ENCODE measurements at regions not wholly inside any gene's neighbourhood (a gene's known extent, or its start where the extent isn't known, plus 50 kb on each side); places are given as distances from the start of the nearest gene placed in this dataset.

DNA sequence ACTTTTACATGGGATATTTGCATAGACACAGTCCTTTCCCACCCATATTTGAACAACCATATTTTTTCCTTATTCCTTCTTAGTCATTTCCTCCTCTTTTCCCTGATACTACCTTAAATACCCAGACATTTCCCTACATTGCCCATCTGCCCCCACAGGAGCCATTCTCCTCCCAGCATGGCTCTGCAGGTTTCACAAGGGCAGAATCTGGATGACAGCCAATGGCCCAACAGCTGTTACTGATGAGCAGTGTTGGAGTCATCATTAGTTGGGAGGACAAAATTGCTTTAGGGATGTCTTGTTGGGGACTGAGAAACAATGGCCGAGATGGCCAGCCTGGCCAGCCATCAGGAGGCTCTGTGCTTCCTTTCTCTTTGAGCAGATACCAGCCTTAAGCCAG is 209.5 kb downstream of the KLF5 start:
- DNase-seq = no peak

DNA sequence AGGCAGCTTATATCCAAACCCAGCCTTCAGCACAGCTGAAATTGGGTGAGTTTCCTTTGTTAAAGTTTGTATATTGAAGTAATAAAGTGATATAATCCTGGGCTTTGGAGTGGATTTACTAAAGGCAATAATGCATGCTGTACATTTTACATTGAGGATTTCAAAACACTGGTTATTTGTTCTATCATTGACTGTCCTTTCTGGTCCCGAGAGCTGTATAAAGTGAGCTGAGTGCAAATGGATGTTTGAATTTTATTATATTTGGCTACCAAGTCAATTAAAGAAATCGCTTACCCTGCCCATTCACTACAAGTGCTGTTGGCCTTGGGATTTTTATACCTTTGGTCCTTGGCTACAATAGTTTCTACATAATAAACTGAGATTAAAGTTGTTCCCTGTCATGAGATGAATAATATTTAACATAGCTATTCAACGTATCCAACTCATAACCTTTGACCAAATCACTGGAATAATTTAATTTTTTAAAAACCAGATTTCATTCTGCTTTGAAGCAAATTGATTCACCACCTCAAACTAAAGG is 207.9 kb downstream of the KLF5 start:
- DNase-seq = no peak

DNA sequence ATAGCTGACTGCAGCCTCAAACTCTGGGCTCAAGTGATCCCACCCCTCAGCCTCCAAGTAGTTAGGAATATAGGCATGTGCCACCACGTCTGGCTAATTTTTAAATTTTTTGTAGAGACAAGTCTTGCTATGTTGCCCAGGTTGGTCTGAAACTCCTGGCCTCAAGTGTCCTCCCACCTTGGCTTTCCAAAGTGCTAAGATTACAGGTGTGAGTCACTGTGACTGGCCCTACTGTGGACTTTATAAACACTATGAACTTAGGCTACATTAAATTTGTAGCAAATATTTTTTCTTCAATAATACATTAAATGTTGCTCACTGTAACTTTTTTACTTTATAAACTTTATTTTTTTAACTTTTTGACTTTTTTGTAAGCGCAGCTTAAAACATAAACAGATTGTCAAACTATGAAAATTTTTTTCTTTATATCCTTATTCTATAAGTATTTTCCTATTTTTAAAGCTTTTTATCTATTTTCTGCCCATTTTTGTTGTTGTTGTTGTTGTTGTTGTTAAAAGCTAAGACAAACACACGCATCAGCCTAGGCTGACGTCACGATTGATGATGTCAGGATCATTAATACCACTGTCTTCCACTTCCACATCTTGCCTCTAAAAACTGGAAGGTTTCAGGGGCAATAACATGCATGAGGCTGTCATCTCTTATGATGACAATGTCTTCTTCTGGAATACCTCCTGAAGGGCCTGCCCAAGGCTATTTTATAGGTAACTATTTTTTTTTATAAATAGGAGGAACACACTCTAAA is 204.2 kb downstream of the KLF5 start:
- no peak for DNase-seq

DNA sequence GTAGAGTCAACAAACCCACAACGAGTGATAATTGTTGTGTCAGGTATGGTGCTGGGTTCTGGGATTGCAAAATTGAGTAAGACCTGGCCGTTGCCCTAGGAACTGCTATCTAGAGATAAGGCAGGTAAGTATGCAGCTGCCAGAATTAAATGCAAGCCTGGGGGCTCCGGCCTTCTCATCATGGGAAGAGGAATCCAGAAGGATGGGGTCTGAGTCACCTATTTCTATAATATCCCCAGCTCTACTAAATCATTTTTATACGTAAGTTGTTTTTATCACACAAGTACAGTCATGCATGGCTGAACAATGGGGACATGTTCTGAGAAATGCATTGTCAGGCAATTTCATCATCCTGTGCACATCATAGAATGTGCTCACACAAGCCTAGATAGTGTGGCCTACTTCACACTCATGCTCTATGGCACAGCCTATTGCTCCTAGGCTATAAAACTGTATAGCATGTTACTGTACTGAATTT is 203.0 kb downstream of the KLF5 start:
- DNase-seq = no peak

DNA sequence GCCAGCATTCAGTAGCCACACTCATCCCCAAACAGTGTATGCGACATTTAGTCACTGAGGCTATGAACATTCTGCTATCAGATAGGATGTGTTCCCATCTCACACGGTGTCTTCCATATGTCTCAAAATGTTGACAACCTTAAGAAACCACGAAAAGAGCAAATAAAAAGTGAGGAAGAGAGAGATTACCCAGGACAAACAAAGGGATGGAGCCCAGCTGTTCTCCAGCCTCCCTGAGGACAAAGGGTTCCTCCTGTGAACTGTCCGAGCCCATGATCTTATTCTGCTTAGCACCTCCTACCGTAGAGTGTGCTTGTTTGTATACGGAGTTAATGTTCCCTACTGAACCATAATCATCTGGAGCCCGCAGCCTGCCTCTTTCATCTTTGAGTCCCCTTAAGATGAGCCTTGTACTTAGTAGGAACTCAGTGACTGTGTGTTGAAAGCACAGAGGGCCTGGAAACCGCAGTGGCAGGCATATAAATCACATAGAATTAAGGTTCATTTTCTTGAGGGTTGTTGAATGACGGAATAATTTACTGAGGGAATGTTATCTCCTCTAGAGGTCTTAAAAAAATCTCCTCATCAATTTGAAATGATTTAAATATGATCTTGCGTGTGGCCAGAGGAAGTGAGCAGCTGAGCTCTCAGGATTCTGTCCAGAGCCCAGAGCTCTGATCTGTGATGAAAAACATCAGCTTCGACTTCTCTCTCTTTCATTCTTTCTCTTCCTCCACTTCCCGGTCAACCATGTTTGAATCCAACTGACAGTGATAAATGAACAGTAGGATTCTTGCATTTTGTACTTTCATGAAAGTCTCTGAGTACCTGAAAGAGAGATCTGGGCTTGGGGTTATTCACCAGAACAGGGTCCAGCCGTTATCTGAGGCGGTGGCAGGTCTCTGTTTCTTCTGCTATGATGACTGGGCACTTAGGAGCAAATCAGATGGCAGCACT is 200.5 kb downstream of the KLF5 start:
- DNase-seq = no peak

DNA sequence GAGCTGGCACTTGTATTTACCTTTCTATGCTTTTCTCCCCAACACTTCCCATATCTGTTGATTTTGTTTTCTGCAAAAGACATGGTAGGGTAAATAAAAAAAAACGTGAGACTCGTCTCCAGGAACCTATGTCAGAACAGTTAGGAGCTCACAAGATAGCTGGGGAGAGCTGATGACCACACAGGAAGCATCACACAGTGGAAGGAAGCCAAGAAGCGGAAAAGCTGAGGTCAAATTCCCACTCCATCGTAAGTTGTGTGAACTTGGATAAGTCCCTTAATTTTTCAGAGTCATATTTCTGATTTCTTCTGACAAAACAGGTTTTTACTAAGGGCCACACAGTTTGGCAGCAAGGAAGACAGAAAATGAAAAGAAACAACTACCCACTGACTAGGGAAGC is 199.6 kb downstream of the KLF5 start:
- DNase-seq = no peak

DNA sequence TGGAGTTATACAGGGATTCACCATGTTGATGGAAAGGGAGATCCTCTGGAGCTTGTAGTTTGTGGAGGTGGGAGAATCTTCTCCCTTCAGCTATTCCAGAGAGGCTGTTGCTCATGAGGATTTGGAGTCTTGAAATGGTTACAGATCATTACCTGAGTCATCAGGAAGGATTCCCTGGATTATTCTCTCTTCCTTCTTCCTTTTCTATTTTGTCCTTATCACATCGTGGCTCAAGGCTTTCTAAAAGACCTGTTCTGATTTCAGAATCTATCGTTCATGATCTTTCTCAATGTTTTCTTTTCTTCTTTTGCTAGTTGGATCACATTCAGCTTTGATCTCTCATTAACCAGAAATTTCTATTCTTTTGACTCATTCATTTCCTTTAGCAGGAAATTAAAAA is 196.0 kb downstream of the KLF5 start:
- DNase-seq = no peak

DNA sequence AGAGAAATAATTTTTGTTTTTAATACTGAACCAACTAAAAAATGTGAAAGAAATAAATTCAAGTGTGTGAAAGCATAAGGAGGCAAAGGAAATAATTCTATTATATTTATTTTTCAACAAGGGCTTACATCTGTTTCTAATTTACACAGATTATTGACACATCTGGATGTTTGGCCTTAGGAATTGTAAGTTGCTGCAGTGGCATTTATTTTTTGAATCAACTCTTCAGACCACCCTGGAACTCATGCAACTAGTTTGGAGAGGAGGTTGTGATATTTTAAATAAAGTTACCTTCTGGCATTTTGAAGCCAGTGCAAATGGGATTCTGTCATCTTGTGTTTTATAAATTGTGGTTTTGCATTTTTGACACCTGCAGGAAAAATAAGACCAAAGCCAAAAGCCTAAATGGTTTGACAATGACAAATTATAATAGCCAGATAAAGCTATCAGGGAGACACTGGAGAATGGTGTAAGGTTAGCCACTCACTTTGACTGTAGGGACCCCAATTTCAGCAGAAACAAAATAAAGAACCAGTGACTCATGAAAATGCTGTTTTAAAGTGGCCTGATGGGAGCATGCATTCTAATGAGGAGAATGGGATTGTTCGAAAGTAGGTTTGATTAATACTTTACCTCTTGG is 192.9 kb downstream of the KLF5 start:
- no peak for DNase-seq

DNA sequence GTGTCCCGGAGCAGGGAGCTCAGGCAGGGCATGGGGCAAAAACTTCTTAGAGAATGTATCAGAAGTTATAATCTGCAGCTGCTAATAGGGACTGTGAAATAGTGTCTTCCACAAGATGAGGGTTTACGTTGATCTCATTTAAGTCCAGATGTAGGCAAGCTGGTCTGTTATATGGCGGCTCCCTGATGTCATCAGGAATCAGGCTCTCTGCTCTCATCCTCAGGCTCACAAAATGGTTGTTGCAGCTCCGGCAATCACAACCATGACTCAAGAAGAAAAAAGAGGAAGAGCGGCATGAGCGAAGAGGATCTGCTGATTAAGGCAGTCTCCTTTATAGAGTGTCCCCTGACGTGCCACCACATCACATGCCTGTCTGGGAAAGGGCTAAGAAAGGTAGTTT is 191.3 kb downstream of the KLF5 start:
- DNase-seq = no peak

DNA sequence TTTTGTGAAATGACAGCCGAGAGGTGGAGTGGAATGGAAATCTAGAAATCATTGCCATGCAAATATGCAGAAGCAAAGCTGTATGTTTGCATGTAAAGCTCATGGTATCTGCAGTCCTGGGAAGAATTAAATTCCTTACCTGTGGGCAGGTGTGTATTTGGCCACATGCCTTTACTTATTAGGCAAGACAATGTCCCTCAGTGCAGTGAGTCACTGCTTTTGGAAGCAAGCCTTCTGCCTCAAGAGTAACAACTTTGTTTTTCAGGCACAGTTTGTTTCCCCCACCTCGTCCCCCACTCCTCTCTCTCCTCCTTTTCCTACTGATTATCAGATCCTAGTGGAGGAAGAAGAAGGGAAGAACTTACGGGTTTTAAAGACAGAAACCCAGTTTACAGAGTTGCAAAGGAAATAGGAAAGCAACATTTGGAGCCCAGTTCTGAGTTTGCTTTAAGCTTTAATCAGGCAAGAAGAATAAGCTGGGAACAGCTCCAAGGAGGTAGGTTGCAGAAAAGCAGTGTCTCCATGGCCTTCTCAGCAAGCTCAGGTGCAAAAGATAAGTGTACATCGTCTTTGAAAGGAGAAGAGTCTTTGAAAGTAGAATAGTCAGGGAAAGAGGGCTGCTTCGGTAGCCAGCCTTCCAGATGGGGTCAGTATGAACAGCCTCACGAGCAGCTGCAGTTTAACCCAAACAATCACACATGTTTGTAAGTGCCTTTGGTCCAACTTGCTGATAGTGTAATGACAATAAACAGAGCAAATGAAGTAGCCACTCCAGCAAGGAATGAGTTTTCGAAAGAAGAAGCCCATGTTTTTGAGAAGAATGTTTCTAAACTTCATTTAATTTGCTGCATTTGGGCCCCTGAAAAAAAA is 190.1 kb downstream of the KLF5 start:
- no peak for DNase-seq

DNA sequence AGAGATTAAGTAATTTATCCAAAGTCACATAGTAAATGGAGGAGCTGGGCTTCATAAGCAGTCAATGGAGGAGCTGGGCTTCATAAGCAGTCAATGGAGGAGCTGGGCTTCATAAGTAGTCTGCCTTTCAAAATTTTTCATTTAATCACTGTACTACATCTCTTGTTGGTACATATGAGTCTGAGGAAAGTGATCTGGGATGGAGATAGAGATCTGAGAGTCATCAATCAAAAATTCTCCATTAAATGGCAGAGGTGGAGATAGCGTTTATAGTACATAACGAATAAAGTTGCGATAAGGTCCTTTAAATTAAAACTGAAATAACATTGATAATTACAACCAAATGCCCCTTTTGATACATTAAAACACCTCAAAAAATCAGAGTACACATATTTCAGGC is 189.3 kb downstream of the KLF5 start:
- no peak for DNase-seq

DNA sequence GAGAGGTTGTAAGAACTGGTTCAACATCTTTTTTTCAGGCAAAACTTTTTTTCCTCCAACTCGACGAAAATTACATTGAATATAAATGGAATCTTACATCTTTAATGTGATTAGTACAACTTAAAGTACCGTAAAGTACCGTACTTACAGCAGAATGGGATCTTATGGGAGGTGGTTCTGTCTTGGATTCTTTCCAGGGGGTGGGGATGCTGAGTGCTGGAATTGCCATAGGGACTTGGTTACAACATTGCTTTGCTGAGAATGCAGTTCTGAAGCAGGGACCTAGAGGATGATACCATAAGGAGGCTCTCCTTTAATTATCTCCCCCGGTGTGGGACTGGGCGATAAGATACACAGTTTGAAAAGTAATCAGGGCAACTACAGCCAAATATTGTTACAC is 186.4 kb downstream of the KLF5 start:
- no peak for DNase-seq

DNA sequence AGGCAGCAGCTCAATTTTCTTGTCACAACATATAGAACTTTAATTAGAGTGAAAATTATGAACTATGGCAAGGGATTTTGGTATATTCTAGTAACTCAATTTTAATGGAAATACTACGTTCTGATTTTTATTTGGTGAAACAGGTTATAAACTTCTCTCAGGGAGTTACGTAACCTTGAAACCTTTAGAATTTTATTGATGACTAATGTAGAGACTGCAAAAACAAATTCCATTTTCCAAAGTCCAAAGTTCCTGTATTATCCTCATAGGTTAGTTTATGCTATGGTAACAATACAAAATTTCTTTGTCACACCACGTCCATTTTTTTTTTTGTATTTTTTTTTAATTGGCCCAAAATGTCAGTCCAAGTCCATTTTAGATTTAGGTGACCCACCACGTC is 185.7 kb downstream of the KLF5 start:
- DNase-seq = no peak

DNA sequence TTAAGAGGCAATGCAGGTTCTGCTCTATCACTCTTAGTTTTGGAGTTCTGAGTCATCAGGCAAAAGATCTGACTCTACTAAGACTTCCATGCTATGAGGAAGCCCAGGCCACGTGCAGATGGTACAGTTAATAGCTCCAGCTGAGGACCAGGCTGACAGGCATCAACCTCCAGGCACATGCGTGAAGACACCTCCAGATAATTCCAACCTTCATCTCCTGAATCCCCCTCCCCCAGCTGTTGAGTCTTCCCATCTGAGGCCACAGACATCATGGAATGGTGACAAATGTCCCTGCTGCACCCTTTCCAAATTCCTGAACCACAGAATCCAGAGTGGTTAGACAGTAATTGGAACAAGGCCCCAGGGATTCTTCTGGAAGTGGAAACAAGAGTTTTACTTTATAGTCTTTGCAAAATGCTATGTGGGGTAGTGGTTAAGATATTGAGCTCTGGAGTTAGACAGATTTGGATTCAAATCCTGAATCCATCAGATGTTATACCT is 183.8 kb downstream of the KLF5 start:
- no peak for DNase-seq

DNA sequence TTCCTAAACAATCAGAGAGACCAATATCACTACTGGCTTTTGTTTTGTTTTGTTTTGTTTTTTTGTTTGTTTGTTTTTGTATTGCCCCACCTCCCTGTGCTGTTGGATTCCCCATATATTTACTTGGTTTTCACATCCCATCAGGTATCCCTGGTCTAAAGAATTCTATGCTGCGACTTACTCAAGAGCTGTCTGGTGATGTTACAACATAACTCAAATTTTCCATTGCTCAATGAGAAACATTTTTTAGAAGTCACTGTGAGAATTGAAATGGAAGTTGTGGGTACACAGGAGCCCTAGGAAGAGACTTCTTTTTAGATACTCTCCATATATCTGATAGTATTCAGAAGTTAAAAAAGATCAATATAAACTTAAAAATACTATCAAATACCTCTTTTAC is 181.4 kb downstream of the KLF5 start:
- no peak for DNase-seq

DNA sequence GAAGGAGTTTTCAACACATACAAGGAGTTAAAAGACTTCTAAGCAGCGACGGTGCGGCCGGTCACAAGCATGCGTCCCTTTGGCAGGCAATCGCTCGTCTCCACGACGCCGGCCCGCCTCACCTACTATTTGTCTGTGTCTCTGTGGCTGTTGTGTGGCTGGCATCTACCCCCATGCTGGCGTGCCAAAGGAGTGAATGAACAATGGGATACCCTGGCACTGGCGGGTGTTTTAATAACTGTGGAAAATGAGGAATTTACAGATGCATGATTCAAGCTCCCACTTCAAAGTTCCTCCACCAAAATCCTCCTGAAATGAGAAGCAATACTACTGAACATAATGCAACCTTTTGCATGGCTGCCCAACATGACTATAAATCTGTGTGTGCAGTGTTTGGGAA is 176.6 kb downstream of the KLF5 start:
- DNase-seq = no peak

DNA sequence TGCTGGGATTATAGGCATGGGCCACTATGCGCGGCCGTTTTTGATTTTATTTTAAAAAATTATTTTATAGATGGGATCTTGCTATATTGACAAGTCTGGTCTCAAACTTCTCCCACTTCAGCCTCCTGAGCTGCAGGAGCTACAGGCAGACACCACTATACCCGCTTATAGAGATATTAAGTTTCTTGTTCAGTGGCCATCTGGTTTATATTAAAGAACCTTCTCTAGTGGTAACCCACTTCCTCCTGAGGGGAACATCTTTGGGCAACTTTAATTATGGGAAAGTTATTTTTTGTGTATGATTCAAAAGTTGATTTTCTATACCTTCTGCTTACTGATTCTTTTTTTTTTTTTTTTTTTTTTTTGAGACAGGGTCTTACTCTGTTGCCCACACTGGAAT is 172.7 kb downstream of the KLF5 start:
- peak; percentile 29 for DNase-seq

DNA sequence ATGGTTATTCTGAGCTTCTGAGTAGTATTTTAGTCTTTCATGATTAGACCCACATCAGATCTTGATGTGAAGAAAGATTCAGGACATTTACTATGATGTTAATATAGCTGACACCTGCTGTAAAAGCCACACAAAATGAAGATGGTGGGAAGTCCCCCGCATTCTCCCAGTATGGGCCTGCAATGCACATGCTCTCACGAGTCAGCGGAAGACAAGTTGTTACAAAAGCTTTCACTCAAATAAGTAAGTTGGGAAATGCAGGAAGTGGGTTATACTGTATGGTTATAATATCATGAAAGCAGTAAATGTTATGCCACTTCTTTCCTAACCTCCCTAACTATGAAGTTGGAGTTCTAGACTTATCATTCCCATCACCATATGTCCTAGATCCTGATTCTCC is 171.9 kb downstream of the KLF5 start:
- peak; percentile 97 for DNase-seq

DNA sequence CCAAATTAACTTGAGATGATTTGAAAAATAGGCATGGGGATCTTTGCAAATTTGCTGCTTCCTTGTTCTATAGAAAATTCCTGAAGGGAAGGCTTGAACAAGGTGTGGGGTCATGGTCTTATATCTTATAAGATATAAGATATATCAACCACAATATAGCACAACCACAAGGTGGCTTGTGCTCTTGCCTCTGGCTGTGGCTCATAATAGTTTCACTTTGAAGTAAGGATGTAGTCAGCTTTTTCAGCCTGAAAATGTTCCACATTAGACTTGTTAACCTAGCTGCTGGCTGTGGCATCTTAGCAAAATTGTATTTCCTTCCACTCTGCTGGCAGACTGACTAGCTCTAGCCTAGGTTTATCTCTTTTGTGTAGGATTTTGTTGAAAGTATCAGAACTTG is 169.7 kb downstream of the KLF5 start:
- DNase-seq = no peak

DNA sequence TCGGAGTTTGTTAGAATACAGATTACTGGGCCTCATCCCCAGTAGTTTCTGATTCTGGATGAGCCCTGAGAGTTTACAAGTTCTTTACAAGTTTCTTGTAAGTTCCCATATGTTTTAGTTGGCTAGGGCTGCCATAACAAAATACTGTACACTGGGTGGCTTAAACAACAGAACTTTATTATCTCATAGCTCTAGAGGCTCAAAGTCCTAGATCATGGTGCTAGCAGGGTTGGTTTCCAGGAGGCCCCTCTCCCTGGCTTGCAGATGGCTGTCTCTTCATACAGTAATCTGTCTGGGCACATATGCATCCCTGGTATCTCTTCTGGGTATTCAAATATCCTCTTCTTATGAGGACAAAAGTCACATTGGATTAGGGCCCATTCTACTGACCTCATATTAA is 167.2 kb downstream of the KLF5 start:
- DNase-seq = no peak

DNA sequence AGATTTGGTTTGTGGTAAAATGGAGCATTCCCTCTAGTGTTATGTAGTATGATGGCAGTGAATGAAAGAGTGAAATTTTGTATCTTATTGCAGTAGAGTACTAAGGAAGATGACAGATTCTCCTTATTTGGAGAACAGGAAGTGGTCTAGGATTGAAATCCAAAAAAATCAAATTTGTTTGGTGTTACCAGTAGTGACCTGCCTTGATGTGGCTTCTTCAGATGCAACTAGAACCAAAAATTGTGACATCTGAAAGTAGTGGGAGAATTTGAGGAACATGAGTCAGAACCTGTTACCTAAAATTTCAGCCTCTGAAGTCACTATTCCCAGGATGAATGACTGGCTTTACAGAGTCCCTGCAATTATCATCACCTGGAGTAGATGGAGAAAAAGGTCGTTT is 165.9 kb downstream of the KLF5 start:
- DNase-seq = no peak

DNA sequence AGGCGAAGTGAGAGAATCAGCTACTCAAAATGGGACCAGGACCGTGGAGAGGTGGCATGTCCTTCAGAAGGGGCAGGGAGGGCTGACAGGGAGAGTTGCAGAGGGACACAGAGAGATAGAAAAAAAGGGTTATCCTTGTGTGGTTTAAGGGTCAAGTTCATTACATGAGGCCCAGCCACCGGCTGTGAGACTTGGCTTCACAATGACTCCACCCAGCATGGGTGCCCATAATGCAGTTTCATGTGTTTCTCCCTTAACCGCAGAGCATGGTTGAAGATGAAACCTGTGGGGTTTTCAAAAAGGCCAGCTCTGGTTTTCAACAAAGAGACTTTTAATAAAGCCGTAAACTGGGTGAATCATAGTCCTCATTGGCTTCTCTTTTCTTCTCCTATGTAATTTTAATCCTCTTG is 164.6 kb downstream of the KLF5 start:
- no peak for DNase-seq

Data from GF-D8 (cell line).